Type B pancreatic cell (in vitro differentiated cells): ENCODE measurements at regions not wholly inside any gene's neighbourhood (a gene's known extent, or its start where the extent isn't known, plus 50 kb on each side); places are given as distances from the start of the nearest gene placed in this dataset.

Experiments used
- DNase-seq: peaks from one replicate; pipeline ENCODE4 v3.0.0; 2021; ENCODE audit warnings: mixed read lengths; ENCODE audit not compliant: unreplicated experiment; ENCODE audit errors: extremely low spot score
- H3K27ac Mint-ChIP-seq: 2 replicates; pipeline ENCODE4 v1.8.0; 2021; ENCODE audit warnings: mild to moderate bottlenecking, mixed read lengths
- H3K27me3 Mint-ChIP-seq: 2 replicates; pipeline ENCODE4 v1.8.0; 2021; ENCODE audit warnings: mixed read lengths
- H3K36me3 Mint-ChIP-seq: 2 replicates; pipeline ENCODE4 v1.8.0; 2021; ENCODE audit warnings: mixed read lengths
- H3K4me1 Mint-ChIP-seq: one replicate; pipeline ENCODE4 v1.8.0; 2021; ENCODE audit warnings: mixed read lengths; ENCODE audit not compliant: unreplicated experiment
- H3K4me3 Mint-ChIP-seq: 2 replicates; pipeline ENCODE4 v1.8.0; 2021; ENCODE audit warnings: mild to moderate bottlenecking, mixed read lengths
- H3K9me3 Mint-ChIP-seq: 2 replicates; pipeline ENCODE4 v1.8.0; 2021; ENCODE audit warnings: mixed read lengths
- CTCF ChIP-seq: fragments of 200-600 bp; sonication (generic); conservative IDR thresholded peaks from 2 replicates; pipeline ENCODE4 v1.5.0; 2021; ENCODE audit warnings: antibody characterized with exemption, mild to moderate bottlenecking

- Mint-ChIP-seq H3K9me3 (no peaks in the 10 kb centered on the region), H3K4me3 (no peak overlapping the region), H3K27ac (no peak overlapping the region), H3K27me3 (peaks cover 40% of the 10 kb centered on the region), H3K36me3 (no peaks in the 10 kb centered on the region), H3K4me1 (peaks cover 19% of the 10 kb centered on the region)
- DNase-seq, result no peak
- TF ChIP-seq CTCF, result no peak
These were observed 115.1 kb upstream of the DAP start for GRCh38 chr5:10876006-10876744.

GRCh38 chr5:10875201-10875768, 114.3 kb upstream of the DAP start:
- no peak for TF ChIP-seq CTCF
- no peaks in the 10 kb centered on the region for H3K9me3 Mint-ChIP-seq

GRCh38 chr5:10874541-10874940, 113.5 kb upstream of the DAP start:
- DNase-seq, result no peak
- H3K27me3 Mint-ChIP-seq, result peaks cover 40% of the 10 kb centered on the region
- H3K4me1 Mint-ChIP-seq, result peaks cover 19% of the 10 kb centered on the region
- H3K36me3 Mint-ChIP-seq, result no peaks in the 10 kb centered on the region
- TF ChIP-seq CTCF, result no peak
- H3K27ac Mint-ChIP-seq, result no peak overlapping the region
- H3K9me3 Mint-ChIP-seq, result no peaks in the 10 kb centered on the region
- H3K4me3 Mint-ChIP-seq, result no peak overlapping the region

More at GRCh38 chr5:10875201-10875768, 114.3 kb upstream of the DAP start:
- peaks cover 19% of the 10 kb centered on the region for H3K4me1 Mint-ChIP-seq
- DNase-seq, result no peak
- no peak overlapping the region for H3K4me3 Mint-ChIP-seq
- H3K27ac Mint-ChIP-seq, result no peak overlapping the region
- no peaks in the 10 kb centered on the region for H3K36me3 Mint-ChIP-seq
- H3K27me3 Mint-ChIP-seq, result peaks cover 42% of the 10 kb centered on the region

- Mint-ChIP-seq H3K4me1 (peaks cover 13% of the 10 kb centered on the region), H3K4me3 (no peak overlapping the region)
These were observed 109.8 kb upstream of the DAP start for GRCh38 chr5:10870791-10871190.

GRCh38 chr5:10868956-10869355, 107.9 kb upstream of the DAP start:
- Mint-ChIP-seq H3K36me3 (no peaks in the 10 kb centered on the region), H3K4me3 (no peak overlapping the region), H3K4me1 (no peaks in the 10 kb centered on the region), H3K9me3 (no peaks in the 10 kb centered on the region), H3K27ac (no peak overlapping the region), H3K27me3 (peaks cover 50% of the 10 kb centered on the region)
- DNase-seq, result no peak
- no peak for TF ChIP-seq CTCF

More at GRCh38 chr5:10870791-10871190, 109.8 kb upstream of the DAP start:
- TF ChIP-seq CTCF, result no peak
- Mint-ChIP-seq H3K36me3 (no peaks in the 10 kb centered on the region), H3K9me3 (no peaks in the 10 kb centered on the region), H3K27me3 (peaks cover 55% of the 10 kb centered on the region), H3K27ac (no peak overlapping the region)
- DNase-seq, result no peak
